ENCODE measurements at regions not wholly inside any gene's neighbourhood (a gene's known extent, or its start where the extent isn't known, plus 50 kb on each side); places are given as distances from the start of the nearest gene placed in this dataset.

GRCh38 chr11:31881825-31882224 is 70.7 kb upstream of the PAX6 start:
- no peak for ATAC-seq
- Histone ChIP-seq H3K9me3 (no peaks in the 10 kb centered on the region), H3K27me3 (peaks cover 3 to 56% of the 10 kb centered on the region in 2 donors), H3K27ac (no peak overlapping the region), H3K4me3 (no peak overlapping the region), H3K36me3 (no peaks in the 10 kb centered on the region), H3K4me1 (no peaks in the 10 kb centered on the region)
- no peak for TF ChIP-seq CTCF (IDR thresholded peaks at IDR 0.05)
- DNase-seq, result no peak
- intact Hi-C loops (cut with DNase I), result no loop called here

DNA sequence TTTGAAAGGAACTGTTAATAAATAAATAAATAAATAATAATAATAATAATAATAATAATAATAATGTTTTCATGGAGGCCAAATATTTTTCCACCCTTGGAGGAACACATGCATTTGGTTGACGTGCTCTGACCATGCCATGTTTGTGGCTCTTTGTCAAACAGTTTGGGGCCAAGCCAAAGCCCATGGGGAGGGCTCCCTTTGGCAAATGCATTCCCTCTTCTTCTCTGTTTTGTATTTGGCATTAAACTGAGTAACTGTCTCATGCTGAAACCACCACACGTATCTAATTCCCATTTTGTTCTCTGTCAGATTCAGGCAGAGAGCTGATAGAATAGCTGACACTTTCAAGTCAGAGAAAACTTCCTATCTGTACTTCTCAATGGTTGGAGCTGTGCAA is 68.6 kb upstream of the PAX6 start:
- H3K4me1 ChIP-seq, result no peaks in the 10 kb centered on the region
- no peak for TF ChIP-seq CTCF (IDR thresholded peaks at IDR 0.05)
- no peaks in the 10 kb centered on the region for H3K36me3 ChIP-seq
- peaks cover 3 to 69% of the 10 kb centered on the region in 2 donors for H3K27me3 ChIP-seq
- intact Hi-C loops (cut with DNase I), result loop anchor here in 1 of 2 donors (10.0 kb wide), 1 partner anchor 485 kb away; no protein-coding TSS in a partner anchor
- no peak overlapping the region for H3K27ac ChIP-seq
- ATAC-seq (no peak), DNase-seq (no peak)
- H3K4me3 ChIP-seq, result no peak overlapping the region
- no peaks in the 10 kb centered on the region for H3K9me3 ChIP-seq

- ATAC-seq (no peak), DNase-seq (no peak)
- no peaks in the 10 kb centered on the region for H3K9me3 ChIP-seq
- H3K4me3 ChIP-seq, result no peak overlapping the region
- H3K4me1 ChIP-seq, result no peaks in the 10 kb centered on the region
- no peak overlapping the region for H3K27ac ChIP-seq
- intact Hi-C loops (cut with DNase I), result loop anchor here in 1 of 2 donors (10.0 kb wide), 1 partner anchor 483 kb away; no protein-coding TSS in a partner anchor
- no peaks in the 10 kb centered on the region for H3K36me3 ChIP-seq
- no peak for TF ChIP-seq CTCF (IDR thresholded peaks at IDR 0.05)
- peaks cover 0 to 66% of the 10 kb centered on the region in 2 donors for H3K27me3 ChIP-seq
Observed at GRCh38 chr11:31877863-31878262, 66.7 kb upstream of the PAX6 start.

DNA sequence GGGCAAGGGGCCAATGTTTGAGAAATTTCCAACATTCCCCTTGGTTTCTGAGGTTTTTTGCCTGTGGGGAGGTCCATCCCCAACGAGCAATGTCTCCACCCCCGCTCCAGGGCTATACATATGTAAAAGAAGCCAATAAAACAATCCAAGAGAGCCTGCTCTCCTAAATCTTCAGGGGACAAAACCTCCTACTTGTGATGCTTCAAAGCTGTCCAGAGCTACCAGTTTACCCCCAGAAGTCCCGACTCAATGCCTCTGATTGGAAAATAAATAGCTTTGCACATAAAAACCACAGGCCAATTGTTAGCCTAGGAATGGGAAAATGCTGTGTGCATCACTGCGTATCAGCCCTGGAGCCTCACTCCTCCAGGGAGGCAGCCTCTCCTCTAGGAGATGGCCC is 66.0 kb upstream of the PAX6 start:
- H3K27me3 ChIP-seq, result peaks cover 0 to 60% of the 10 kb centered on the region in 2 donors

More for the DNA sequence above, 66.0 kb upstream of the PAX6 start:
- Histone ChIP-seq H3K36me3 (no peaks in the 10 kb centered on the region), H3K4me3 (no peak overlapping the region), H3K27ac (no peak overlapping the region), H3K4me1 (no peaks in the 10 kb centered on the region), H3K9me3 (no peaks in the 10 kb centered on the region)
- no peak for ATAC-seq
- intact Hi-C loops (cut with DNase I), result loop anchor here in 1 of 2 donors (10.0 kb wide), 1 partner anchor 482 kb away; no protein-coding TSS in a partner anchor
- no peak for TF ChIP-seq CTCF (IDR thresholded peaks at IDR 0.05)
- DNase-seq, result no peak
